Uterus (tissue), 3 donors: ENCODE measurements at regions not wholly inside any gene's neighbourhood (a gene's known extent, or its start where the extent isn't known, plus 50 kb on each side); places are given as distances from the start of the nearest gene placed in this dataset.

Source experiments
- DNase-seq, 2 donors: peaks; one replicate each; pipeline ENCODE4 v3.0.0-alpha.2; 2019 to 2020
- H3K27ac ChIP-seq, 2 donors: fragments of 200-600 bp; sonication (generic); 1 replicate in 1 of 2; 2 replicates in 1 of 2; pipeline ENCODE4 v1.5.1; 2016 to 2018
- H3K27me3 ChIP-seq, 2 donors: fragments of 200-600 bp; sonication (generic); one replicate each; pipeline ENCODE4 v1.5.1; 2018 to 2019; ENCODE audit warnings: control low read depth in 1 of 2
- H3K36me3 ChIP-seq, 2 donors: fragments of 200-600 bp; sonication (generic); one replicate each; pipeline ENCODE4 v1.5.1; 2019; ENCODE audit warnings: control low read depth in 1 of 2
- H3K4me1 ChIP-seq, 2 donors: fragments of 200-600 bp; sonication (generic); one replicate each; pipeline ENCODE4 v1.5.1; 2018 to 2019; ENCODE audit warnings: control low read depth in 1 of 2
- H3K4me3 ChIP-seq, 2 donors: fragments of 200-600 bp; sonication (generic); 1 replicate in 1 of 2; 2 replicates in 1 of 2; pipeline ENCODE4 v1.5.1; 2018 to 2019; ENCODE audit warnings: mild to moderate bottlenecking in 1 of 2
- H3K9me3 ChIP-seq, 2 donors: fragments of 200-600 bp; sonication (generic); one replicate each; pipeline ENCODE4 v1.5.1; 2019; ENCODE audit warnings: control low read depth in 1 of 2
- POLR2A ChIP-seq, 2 donors: fragments of 450-650 bp; IDR thresholded peaks; one replicate each; pipeline ENCODE4 v1.6.1; 2016; ENCODE audit warnings: antibody characterized with exemption in 2 of 2, mild to moderate bottlenecking in 1 of 2, moderate library complexity in 1 of 2
- intact Hi-C: fragments of 100-400 bp; cut with DNase I; formaldehyde crosslinking; loops from one replicate; pipeline ENCODE4 v1.15.1; 2023; ENCODE audit warnings: low total_unique reads
- TF ChIP-seq, protein P1 (sequence below), 4 experiments: fragments of 200-600 bp in 2 of 4; fragments of 450-650 bp in 2 of 4; sonication (generic) in 2 of 4; IDR thresholded peaks; one replicate each; pipeline ENCODE4 v1.5.1; 2016 to 2019; ENCODE audit warnings: antibody characterized with exemption in 4 of 4, mild to moderate bottlenecking in 2 of 4, moderate library complexity in 1 of 4
- donor health status: DM: yes; HTN: yes; CAD: no.

DNA sequence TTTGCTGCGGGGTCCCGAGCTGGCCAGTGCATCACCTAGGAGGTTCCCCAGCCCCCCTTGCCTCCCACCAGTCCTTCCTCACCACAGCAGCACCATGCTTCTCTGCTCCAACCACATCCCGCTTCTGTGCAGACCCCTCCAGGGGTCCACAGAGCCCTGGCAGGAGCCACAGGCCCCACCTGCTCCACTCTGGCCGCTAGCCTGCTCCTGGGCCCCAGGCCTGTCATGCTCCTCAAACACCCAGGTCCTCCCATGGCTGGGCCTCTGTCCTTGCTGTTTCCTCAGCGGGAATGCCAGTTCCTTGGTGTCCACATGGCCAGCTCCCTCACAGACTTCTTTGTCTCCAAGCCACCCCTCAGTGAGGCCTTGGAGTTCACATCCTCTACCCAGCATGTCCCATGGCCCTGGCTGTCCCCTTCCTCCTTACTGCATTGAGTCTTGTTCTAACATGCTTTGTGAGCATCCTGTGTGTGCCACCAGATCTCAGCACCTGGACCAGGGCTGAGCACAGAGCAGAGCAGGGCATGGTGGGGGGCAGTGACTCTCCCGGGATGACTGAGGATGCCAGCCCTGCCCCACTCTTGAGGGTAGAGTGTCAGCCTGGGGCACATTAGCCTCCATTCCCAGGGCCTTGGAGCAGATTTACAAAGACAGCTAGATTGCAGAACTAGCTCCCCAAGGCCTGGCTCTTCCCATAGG is 201.0 kb upstream of the HS6ST1 start:
- H3K4me1 ChIP-seq, result no peaks in the 10 kb centered on the region
- H3K36me3 ChIP-seq, result no peaks in the 10 kb centered on the region
- no peak overlapping the region for H3K27ac ChIP-seq
- no peaks in the 10 kb centered on the region for H3K9me3 ChIP-seq
- H3K4me3 ChIP-seq, result no peak overlapping the region
- no peaks in the 10 kb centered on the region for H3K27me3 ChIP-seq
- TF ChIP-seq, protein P1, sequence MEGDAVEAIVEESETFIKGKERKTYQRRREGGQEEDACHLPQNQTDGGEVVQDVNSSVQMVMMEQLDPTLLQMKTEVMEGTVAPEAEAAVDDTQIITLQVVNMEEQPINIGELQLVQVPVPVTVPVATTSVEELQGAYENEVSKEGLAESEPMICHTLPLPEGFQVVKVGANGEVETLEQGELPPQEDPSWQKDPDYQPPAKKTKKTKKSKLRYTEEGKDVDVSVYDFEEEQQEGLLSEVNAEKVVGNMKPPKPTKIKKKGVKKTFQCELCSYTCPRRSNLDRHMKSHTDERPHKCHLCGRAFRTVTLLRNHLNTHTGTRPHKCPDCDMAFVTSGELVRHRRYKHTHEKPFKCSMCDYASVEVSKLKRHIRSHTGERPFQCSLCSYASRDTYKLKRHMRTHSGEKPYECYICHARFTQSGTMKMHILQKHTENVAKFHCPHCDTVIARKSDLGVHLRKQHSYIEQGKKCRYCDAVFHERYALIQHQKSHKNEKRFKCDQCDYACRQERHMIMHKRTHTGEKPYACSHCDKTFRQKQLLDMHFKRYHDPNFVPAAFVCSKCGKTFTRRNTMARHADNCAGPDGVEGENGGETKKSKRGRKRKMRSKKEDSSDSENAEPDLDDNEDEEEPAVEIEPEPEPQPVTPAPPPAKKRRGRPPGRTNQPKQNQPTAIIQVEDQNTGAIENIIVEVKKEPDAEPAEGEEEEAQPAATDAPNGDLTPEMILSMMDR (IDR thresholded peaks at IDR 0.05), result no peak
- no peak for TF ChIP-seq POLR2A (IDR thresholded peaks at IDR 0.05)
- intact Hi-C loops, result no loop called here
- DNase-seq, result no peak

DNA sequence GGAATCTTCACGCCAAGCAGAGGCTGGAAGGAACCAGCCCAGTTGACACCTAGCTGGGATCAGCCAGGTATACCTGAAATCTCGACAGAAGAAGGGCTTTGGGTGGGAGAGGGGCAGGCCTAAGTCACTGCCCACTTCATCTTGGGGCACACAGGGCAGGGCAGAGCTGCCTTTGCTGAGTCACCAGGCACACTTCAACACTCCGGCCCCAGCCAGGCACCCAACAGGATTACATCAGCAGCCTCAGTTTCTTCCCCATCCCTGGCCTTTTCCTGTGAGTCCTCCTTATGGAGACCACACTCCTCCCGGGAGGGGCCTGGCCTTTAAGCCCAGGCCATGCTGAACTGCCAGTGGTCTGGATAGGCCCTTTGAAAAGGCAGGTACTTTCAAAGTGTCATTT is 201.7 kb upstream of the HS6ST1 start:
- intact Hi-C loops, result no loop called here
- DNase-seq, result no peak
- Histone ChIP-seq H3K27me3 (no peaks in the 10 kb centered on the region), H3K9me3 (no peaks in the 10 kb centered on the region), H3K36me3 (no peaks in the 10 kb centered on the region), H3K27ac (no peak overlapping the region), H3K4me1 (no peaks in the 10 kb centered on the region), H3K4me3 (no peak overlapping the region)
- TF ChIP-seq, protein P1 (IDR thresholded peaks at IDR 0.05), result no peak
- TF ChIP-seq POLR2A (IDR thresholded peaks at IDR 0.05), result no peak

DNA sequence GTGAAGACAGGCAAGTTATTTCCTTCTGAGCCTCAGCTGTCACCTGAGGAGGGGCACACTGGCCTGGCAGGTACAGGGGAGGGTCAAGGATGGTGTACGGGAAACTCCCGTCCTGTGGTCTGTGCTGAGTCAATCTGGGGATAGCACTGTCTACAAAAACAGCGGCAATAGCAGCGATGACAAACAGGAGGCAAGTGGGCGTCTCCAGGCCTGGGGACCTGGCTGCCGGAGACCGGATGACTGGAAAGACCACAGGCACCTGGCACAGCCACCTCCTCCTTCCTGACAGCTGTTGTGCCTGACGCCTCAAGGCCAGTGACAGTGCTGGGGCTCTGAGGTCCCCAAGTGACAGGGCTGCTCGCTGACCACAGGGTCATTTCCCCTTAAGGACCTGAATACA is 202.1 kb upstream of the HS6ST1 start:
- no peaks in the 10 kb centered on the region for H3K27me3 ChIP-seq
- no peaks in the 10 kb centered on the region for H3K9me3 ChIP-seq
- DNase-seq, result no peak
- no peaks in the 10 kb centered on the region for H3K4me1 ChIP-seq
- no peak for TF ChIP-seq POLR2A (IDR thresholded peaks at IDR 0.05)
- TF ChIP-seq, protein P1 (IDR thresholded peaks at IDR 0.05), result no peak
- intact Hi-C loops, result no loop called here
- H3K27ac ChIP-seq, result no peak overlapping the region
- no peaks in the 10 kb centered on the region for H3K36me3 ChIP-seq
- H3K4me3 ChIP-seq, result no peak overlapping the region

DNA sequence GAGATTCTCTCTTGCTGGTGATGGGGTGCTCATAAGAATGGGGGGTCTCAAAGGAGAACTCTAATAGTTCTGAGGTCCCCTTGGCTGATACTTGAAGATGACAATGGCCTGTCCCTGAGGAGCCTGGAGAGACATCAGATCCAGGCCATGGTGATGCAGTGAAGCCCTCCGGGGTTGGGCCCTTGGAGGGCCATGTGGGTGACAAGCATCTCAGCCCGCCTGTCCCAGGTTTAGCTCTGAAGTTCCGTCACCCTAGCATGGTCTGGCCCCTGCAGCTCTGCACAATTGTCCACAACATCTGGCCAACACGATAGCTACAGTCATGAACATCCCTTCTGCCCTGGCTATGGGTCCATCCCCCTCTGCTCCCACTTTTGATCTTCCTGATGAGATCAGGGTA is 202.8 kb upstream of the HS6ST1 start:
- TF ChIP-seq, protein P1 (IDR thresholded peaks at IDR 0.05), result no peak
- no peak for TF ChIP-seq POLR2A (IDR thresholded peaks at IDR 0.05)
- Histone ChIP-seq H3K4me3 (no peak overlapping the region), H3K27me3 (no peaks in the 10 kb centered on the region), H3K36me3 (no peaks in the 10 kb centered on the region), H3K4me1 (no peaks in the 10 kb centered on the region), H3K9me3 (no peaks in the 10 kb centered on the region), H3K27ac (no peak overlapping the region)
- intact Hi-C loops, result no loop called here
- DNase-seq, result no peak

DNA sequence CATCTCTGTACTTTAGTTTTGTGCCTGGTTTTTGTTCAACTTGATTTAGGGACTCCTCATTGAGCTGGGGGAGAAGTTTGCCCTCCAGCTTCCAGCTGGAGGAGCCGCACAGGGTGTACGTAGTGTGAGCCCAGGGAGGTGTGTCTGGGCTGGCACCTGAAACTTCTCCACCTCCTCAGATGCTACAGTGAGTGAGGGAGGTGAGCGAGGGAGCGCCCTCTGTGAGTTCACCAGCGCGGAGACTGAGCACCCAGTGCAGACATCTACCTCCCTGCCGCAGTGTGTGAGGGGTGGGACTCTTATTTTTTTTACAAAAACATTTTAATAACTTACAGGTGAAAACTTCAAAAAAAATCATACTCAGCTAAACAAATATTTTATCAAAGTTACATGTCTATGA is 204.2 kb upstream of the HS6ST1 start:
- no peaks in the 10 kb centered on the region for H3K4me1 ChIP-seq
- no peaks in the 10 kb centered on the region for H3K9me3 ChIP-seq
- H3K27ac ChIP-seq, result no peak overlapping the region
- H3K27me3 ChIP-seq, result no peaks in the 10 kb centered on the region
- no peak for DNase-seq
- H3K4me3 ChIP-seq, result no peak overlapping the region
- intact Hi-C loops, result no loop called here
- TF ChIP-seq POLR2A (IDR thresholded peaks at IDR 0.05), result no peak
- TF ChIP-seq, protein P1 (IDR thresholded peaks at IDR 0.05), result no peak
- no peaks in the 10 kb centered on the region for H3K36me3 ChIP-seq
